SKM-1 treated with dmso at 0.1 percent for 144 hours (cell line): ENCODE measurements at regions not wholly inside any gene's neighbourhood (a gene's known extent, or its start where the extent isn't known, plus 50 kb on each side); places are given as distances from the start of the nearest gene placed in this dataset.
"Not testable (repeated sequence)": the region's sequence is repeated elsewhere in the genome, so short reads cannot be mapped to it uniquely, and the experiment has no call there.

Experiments used
- DNase-seq: peaks from one replicate; lab custom pipeline; 2025; ENCODE audit not compliant: unreplicated experiment; lab: John Stamatoyannopoulos, UW

DNA sequence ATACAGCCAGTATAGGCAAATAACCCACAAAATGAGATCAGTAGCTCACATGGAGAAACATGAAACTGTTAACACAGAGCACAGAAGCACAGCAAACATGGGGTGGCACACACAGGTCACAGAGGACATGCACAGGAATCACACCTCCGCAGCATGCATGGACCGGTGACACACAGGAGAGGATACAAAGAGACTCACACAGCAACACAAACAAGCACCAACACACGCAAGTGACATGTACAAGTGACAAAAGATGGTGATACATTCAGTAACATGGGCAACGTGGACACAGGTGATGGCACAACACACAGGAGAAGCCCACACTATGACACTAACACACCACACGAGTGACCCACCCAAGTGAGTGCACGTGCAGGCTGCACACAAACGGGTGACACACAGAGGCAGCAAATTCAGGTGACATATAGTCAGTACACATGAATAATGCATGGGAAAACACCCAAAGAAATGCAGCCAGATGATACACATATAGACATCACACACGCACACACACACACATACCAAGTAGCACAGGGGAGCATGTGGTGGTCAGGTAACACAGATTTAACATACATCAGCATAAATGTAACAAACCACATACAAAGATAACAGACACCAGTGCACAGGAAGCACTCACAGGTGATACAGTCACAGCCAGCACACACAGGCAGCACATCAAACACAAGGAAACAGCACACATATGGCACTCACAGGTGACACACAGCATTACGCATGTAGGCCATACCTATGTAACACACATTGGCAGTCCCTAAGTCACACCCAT is 216.0 kb upstream of the SFSWAP start:
- DNase-seq: no peak

- DNase-seq: no peak
Observed at GRCh38 chr12:131497966-131498365, 212.9 kb upstream of the SFSWAP start.

- DNase-seq: no peak
Observed at GRCh38 chr12:131499160-131499863, 211.6 kb upstream of the SFSWAP start.

DNA sequence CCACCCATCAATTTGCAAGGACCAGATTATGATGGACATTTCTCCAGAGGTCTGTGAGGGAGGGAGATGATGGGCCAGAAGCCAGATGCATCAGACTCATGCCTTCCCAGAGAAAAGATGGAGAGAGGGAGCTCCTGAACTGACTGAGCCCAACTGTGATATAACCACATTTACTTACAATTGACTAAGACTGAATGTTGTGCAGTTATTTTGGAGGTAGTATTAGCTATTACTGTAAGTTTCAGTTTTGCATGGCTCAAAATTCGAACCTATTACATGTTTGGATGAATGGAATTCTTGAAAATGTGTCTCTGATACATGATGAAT is 211.1 kb upstream of the SFSWAP start:
- DNase-seq: no peak

DNA sequence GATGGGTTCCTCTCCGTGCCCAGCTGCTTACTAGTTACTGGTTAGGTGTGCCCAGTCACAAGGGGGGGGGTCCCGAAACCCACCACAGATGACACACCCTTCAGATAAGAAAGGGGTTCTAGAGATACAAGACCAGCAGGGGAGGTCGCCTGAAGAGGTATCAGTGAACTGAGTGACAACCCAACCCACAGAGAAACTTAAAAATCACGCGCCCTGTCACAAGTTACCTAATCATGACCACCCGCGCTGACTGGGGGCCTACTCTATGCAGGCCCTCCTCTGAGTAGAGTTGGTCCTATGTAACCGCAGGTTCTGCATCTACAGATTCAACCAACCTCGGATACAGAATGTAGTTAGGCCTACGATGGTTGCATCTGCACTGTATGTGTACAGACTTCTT is 210.3 kb upstream of the SFSWAP start:
- DNase-seq: no peak

DNA sequence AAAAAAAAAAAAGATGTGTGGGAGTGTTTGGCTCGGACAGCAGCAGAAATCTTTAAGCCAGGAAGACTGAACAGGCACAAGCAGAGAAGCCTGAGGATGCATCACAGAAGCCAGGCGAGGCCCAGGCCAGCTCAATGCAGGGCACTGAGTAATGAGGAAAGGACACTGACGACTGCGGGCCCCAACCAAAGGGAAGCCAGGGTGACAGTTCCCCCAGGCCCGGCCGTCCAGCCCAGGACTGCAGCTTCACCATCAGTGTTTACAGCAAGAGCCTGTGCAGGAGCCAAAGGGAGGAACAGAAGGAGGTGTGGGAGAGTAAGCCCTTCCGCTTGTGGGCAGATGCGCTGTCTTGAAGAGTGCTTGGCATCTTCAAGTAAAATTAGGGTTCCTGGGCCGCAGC is 205.3 kb upstream of the SFSWAP start:
- DNase-seq: no peak

DNA sequence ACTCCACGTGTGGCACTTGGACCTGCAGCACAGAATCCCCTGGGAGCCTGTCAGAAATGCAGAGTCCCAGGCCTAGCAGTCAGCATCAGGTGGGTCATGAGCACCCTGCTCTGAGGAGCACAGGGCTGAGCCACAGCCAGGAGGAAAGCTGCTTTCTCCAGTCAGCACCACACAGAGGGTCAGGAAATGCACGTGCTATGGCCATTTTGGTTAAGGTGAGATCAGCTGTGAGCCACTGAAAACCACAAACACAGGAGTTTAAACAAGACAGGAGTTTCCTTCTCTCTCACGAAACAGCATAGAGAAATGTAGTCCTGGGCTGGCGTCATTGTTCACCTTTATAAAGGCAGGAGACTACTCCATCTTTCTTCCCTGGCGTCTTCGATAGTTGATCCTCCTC is 204.5 kb upstream of the SFSWAP start:
- DNase-seq: no peak

- no peak for DNase-seq
Observed at GRCh38 chr12:131507094-131507493, 203.8 kb upstream of the SFSWAP start.

GRCh38 chr12:131507881-131508280 is 203.0 kb upstream of the SFSWAP start:
- no peak for DNase-seq

DNA sequence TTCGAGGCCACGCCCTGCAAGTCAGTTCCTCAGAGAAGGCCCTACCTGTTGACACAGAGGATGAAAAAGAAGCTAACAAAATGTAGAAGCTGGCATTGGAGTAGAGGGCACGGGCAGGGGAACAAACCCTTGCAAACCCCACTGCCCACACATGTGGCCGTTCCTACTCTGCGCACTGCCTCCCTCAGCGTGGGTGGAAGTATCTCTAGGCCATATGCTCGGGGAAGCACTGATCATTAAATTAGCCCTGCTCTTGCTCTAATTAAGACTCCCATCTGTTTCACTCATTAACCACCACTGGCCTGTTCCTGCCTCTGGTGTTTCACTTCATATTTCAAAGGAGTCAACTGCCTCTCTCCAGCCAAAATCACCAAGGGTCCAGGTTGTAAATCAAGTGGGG is 201.2 kb upstream of the SFSWAP start:
- DNase-seq: no peak

DNA sequence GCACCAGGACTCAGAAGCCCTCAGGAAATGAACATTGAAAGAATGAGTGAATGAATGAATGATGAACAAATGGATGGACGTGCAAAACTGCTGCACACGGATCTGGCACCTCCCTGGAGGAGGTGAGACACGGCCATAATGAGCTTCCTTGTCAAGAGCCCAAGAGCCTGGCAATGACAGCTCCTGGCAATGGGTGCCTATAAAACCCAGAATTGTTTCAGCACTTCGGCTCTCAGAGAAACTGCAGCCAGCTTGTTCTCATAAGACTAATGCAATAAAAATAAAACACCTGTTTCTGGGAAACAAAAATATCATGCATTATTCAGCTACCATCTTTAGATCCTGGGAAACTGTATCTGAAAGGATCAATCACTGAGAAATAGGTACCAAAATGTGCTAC is 200.5 kb upstream of the SFSWAP start:
- no peak for DNase-seq

- no peak for DNase-seq
Observed at GRCh38 chr12:131511391-131511802, 199.5 kb upstream of the SFSWAP start.

GRCh38 chr12:131511803-131512561 is 198.9 kb upstream of the SFSWAP start:
- no peak for DNase-seq

- no peak for DNase-seq
Observed at GRCh38 chr12:131513606-131514005, 197.3 kb upstream of the SFSWAP start.

DNA sequence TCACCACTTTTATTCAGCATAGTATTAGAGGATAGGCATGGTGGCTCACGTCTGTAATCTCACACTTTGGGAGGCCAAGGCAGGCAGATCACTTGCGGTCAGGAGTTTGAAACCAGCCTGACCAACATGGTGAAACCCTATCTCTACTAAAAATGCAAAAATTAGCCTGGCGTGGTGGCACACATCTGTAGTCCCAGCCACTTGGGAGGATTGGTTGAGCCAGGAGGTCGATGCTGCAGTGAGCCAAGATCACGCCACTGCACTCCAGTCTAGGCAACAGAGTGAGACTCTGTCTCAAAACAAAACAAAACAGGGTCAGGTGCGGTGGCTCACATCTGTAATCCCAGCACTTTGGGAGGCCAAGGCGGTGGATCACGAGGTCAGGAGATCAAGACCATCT is 190.3 kb upstream of the SFSWAP start:
- not testable (repeated sequence) for DNase-seq

DNA sequence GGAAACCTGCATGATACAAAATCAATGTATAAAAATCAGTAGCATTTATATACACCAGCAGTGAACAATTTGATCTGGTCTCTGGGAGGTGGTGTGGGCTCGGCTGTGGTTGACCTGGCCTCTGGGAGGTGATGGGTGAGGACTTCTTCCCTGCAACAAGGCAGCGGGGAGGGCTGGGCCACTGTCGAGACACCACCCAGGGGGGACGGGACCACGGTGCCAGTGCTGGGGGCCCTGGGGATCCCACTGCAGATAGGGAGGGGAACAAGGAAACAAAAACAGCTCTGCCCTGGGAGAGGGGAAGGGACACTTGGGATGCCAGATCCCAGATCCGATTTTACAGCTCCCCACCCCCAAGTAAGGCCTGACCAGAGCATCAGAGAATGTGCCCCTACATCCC is 189.6 kb upstream of the SFSWAP start:
- DNase-seq: no peak

DNA sequence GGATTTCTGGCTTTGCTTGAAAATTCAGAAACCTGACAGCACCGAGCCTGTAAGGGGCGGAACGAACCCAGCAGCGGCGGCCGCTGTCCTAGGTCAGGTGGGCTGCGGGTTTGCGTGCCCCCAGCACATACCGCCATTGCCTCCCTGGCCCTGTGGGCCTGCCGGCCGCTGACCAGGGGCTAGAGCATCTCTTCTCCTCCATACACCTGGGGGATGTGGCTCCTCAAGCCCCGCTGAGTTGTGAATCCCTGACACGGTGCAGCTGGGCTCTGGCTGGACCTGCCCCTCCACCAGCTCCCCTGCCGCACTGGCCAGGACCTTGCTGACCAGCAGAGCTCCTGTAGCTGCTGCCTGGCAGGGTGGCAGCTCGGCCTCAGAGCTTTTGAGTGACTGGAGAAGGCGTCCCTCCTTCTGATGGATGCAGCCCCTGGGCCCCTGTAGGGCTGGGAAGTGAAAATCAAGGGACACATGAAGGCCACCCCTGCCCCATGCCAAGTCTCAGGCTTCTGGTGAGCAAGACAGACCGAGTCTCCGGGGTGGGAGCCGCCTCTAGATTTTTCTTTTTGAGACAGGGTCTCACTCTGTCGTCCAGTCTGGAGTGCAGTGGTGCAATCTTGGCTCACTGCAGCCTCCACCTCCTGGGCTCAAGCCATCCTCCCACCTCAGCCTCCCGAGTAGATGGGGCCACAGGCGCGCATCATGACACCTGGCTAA is 184.9 kb upstream of the SFSWAP start:
- no peak for DNase-seq

- DNase-seq: no peak
Observed at GRCh38 chr12:131527092-131527491, 183.8 kb upstream of the SFSWAP start.

GRCh38 chr12:131527736-131528135 is 183.2 kb upstream of the SFSWAP start:
- DNase-seq: no peak

GRCh38 chr12:131528144-131528543 is 182.7 kb upstream of the SFSWAP start:
- no peak for DNase-seq

DNA sequence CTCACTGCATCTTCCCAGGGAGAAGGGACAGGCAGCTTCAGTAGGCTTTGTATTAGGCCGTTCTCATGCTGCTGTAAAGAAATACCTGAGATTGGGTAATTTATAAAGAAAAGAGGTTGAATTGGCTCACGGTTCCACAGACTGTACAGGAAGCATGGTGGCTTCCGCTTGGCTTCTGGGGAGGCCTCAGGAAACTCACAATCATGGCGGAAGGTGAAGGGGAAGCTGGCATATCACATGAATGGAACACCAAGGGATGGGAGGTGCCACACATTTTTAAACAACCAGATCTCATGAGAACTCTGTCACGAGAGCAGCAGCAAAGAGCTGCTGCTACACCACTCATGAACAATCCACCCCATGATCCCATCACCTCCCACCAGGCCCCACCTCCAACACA is 182.2 kb upstream of the SFSWAP start:
- no peak for DNase-seq
